ENCODE measurements at regions not wholly inside any gene's neighbourhood (a gene's known extent, or its start where the extent isn't known, plus 50 kb on each side); places are given as distances from the start of the nearest gene placed in this dataset.

DNA sequence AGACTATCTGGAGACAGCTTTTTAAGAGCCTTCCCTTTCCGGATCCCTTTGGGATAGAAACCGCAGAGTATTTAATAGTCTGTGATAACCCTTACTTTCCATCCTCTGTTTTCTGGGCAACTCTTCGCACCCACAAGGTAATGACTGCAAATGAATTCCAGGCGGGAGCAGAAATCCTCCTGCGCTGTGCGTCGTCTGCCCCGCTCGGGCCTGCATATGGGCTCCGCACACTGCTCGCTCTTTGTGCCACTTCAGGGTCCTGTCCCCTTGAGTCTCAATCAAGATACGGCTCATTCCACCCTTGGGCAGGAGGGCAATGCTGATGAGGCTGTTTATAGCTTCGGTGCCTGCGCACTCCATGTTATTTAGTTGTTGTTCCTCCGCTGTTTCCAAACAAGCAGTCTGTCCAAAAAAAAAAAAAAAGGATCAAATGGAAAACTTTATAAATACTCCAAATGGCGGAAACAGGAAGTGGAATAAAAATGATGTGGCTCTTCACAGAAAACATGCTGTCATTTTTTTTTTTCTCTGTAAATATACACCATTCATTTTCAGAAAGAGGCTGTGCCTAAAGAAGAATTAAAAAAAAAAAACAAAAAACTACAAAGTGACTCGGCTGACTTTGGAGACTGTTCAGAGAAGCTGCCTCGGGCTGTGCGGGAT, 169.6 kb upstream of the GMDS start:
- DNase-seq, result no peak

- peak; percentile 83 for DNase-seq
Measured at GRCh38 chr6:2412731-2413130, 167.3 kb upstream of the GMDS start.

DNA sequence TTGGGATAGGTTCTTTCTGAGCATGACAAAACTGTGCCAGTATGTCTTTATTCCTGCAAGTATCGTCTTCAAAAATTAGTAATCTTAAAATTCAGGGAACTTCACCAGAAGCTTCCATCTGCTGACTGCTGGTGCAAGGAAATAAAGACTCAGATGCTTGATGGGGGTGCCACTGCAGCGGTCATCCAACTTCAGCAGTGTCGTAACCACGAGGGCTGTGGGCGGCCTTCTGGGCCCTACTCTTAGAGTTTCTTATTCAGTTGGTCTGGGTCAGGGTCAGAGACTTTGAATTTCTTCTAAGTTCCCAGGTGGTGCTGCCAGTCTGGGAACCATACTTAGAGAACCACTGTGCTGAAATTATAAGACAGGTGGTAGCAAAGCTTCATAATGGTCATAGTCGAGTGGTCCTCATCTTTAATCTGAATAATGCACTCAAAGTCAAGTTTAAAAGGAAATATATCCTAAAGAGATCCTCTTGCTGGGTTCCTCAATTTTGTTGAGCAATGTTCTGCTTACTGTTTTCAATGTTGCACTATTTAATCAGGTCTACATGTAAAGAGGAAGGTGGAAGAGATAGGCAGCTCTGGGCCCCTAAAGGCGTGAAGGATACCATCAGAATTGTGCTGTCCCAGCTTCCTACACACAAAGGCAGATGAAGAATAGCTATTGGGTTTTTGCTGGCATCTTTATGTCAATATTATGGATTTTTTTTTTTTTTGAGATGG, 165.4 kb upstream of the GMDS start:
- DNase-seq, result no peak

GRCh38 chr6:2407525-2407924, 162.1 kb upstream of the GMDS start:
- DNase-seq, result no peak

- DNase-seq, result no peak
Measured at GRCh38 chr6:2404211-2404929, 159.0 kb upstream of the GMDS start.

GRCh38 chr6:2403546-2403945, 158.1 kb upstream of the GMDS start:
- DNase-seq, result no peak

DNA sequence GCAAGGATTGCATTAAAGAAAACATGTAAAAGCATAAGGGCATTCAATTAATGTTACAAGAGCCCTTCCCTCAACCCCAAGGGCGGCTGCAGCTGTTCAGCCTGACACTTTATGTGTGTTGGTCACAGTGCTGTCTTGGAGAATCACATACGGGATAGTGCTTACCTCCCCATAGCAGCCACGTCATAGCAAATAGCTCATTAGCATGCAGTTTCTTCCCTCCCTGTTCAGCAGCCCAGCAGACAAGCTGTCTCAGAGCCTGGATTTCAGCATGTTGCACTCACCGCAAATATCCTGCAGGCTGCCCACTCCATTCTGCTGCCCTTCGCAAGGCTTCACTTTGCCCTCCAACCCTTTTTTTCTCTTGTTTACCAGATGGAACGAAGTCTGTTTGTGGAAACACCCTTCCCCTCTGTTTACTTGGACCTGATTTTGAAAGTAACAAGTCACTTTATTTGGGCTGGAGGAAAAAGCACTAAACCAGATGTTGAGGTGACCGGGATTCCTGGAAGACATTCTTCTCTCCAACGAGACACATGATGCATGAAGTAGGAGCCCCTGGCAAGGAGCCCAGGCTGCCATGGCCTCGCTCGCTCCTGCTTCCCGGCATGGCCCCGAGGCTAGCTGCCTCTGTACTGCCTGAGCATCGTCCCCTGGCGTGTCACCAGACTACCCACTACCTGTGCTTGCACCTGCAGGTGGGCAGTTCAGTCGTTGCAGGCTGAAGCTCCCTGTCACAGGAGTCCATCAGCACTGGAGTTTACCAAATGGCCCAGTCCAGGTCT, 151.6 kb upstream of the GMDS start:
- DNase-seq, result peak; percentile 75

DNA sequence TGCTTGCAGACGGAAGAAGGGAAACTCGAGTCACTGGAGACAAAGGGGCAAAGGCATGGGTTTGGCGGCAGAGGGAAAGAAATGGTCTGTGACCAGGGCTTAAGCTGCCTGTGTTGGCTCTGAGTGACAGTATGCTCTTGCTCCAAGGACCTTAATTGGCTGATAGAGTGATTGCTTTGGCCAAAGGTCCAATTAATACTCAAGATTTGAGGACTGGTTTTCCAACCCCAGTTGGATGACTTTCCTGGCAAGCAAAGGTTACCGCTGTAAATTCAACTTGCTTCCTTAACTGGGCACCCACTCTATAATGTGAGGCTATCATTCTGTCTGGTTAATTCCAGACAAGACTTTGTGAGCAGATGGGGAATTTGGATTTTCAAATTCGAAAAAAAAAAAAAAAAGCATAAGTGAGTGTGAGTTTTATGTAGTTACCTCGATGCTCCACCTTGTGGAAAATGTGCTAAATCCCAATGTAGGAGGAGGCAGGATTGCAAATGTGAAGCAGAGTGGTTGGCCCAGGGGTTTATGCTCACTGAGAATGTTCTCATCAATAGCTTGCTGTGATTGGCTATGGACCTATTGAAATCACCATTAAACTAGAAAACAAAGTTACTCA, 150.7 kb upstream of the GMDS start:
- DNase-seq, result no peak

DNA sequence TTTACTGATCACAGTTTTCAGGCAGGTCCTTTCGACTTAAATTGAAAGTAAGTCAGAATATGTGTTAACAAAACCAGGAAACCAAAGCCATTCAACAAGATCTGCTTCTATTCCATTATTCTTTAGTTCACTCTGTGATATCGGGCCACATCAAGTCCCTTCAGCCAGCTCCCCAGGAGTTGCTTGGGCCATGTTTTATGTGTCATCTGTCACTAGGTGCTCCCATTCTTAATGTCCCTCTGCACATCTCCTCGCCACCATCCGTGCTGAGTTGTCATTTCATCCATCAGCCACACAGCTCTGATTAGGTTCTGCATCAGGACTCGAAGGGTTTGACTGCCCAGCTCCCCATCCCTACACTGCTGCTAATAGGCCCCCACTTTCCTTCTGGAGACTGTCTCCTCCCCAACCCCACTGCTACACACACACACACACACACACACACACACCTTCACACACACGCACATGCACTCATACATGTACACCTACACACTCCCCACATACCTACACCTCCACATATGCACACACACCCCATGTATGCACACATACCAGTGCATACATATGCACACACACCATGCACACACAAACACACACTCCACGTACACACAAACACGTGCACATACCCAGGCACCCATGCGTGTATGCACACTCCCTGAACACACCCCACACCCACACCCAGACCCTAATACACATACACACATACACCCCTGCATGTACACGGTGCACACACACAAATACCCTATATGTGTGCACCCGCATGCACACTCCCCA, 143.3 kb upstream of the GMDS start:
- DNase-seq, result no peak

DNA sequence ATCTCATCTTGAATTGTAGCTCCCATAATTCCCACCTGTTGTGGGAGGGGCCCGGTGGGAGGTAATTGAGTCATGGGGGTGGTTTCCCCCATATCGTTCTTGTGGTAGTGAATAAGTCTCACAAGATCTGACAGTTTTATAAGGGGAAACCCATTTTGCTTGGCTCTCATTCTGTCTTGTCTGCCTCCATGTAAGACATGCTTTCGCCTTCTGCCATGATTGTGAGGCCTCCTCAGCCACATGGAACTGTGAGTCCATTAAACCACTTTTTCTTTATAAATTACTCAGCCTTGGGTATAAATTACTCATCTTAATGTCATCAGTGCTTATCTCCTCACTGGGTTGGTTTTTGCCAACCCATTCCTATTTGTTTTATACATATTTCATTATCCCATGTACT, 142.0 kb upstream of the GMDS start:
- no peak for DNase-seq

GRCh38 chr6:2385471-2385983, 140.1 kb upstream of the GMDS start:
- DNase-seq, result no peak

GRCh38 chr6:2384528-2384927, 139.1 kb upstream of the GMDS start:
- DNase-seq, result no peak

GRCh38 chr6:2381872-2382661, 136.7 kb upstream of the GMDS start:
- DNase-seq, result no peak

- peak; percentile 78 for DNase-seq
Measured at GRCh38 chr6:2378891-2379652, 133.7 kb upstream of the GMDS start.

DNA sequence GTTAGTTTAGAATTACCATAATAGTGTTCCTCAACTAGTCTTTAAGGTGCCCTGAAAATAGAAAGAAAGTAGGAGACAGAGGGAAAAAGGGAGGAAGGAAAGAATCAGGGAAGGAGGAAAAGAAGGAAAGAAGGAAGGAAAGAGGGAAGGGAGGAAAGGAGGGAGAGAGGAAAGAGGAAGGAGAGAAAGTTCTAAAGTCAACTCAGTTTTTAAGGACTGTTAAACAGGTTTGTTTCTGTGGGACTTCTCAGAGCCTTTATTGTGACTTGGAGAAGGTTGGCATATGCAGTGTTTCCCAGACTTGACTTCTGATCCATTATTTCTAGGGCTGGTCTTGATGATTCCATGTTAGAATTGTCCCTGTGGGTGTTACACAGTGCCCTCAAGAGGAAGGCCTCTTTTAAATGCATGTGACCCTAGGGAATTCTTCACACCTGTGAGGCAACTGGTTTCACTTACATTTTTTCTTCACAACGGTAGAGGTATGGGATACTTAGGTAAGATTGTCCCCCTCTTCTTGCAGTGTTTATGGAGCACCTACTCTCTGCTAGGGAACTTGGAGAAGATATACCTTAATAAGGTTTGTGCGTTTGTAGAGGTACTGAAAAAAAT, 132.7 kb upstream of the GMDS start:
- DNase-seq, result no peak

DNA sequence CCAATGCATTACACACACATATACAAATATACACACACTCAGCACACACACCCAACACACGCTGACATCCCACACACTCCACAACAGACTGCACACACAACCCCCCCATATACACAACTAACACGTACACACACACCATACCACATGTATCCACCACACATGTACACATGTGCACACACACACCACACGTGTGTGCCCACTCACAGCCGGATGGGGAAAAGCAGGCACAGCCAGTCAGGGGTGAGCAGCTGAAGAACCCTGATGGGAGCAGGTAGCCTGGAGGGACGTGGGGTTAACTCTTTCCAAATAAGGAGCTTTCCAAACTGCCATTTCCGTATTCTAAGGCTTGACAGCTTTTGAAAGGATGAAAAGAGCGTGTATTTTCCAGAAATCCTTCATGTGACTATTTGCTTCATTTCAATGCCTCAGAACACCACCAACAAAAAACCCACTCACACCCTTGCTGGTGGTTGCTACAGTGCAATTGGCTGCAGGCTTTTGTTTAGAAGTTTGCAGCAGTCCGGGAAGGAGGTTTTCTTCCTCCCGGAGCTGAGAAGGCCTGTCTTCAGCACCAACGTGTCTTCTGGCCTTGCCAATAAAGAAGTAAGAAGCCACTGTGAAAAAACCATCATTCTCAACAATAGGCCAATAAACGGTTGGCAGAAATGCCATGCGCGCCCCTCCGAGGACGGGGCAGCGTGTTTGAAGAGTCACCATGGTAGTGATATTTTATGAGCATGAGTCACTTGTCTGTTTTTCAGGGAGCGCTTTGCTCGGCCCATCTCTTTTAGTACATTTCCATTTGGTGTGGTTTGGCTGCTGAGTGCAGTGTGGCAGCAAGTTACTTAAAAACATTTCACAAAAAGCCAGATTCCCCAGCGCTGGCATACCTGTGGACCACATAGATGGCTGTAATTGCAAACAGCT, 131.3 kb upstream of the GMDS start:
- peak; percentile 46 for DNase-seq

DNA sequence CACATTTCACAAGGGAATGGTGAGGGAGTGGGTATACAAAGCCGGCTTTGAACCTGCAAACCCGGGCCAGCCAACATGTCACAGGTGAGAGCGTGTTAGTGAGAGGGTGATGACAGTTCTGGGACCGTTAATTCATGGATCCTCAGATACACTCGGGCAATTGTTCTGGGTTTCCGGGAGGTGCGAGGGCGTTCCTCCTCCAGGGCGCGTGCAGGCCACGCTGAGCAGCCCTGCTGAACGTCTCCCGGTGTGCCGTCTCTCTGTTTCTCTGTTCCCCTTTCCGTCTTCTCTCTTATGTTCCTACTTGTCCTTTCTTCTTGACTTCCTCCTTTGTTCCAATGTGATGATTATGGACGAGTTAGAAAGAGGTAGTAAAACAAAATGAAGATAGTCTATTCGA, 130.0 kb upstream of the GMDS start:
- no peak for DNase-seq

DNA sequence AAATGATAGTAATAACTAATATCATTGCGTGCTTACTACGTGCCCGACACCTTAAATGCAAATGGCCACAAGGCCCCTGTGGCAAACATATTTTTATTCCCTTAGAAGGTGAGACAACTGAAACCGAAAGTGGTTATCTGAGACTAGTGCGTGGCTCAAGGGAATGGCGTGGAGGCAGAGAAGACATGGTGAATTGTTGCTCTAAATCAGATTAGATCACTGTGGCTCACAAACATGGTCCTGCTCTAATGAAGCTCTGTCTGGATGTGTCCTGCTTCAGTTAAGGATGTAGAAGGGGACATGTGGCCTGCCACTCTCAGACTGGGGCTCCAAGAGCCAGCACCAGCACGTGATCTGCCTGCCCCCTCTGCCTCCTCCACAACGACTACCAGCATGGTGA, 124.2 kb upstream of the GMDS start:
- no peak for DNase-seq

DNA sequence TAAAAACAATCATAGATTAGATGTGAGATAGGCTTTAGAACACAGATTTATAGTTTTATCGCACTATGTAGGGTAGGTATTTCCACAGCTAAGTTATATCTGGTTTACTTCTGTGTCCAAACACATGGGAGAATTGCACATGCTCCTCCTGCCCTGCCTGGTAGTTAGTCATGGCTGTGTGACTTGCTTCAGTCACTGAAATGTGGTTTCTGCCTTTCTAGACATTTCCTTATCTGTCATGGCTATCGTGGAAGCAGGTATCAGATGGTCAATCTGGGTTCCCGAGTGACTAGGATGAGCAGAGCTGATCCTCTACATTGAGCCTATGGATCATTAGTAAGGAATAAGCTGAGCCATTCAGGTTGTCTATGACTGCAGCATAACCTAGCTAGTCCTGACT, 117.8 kb upstream of the GMDS start:
- no peak for DNase-seq

All from fibroblast of skin of right biceps (primary cell).